ENCODE measurements at regions not wholly inside any gene's neighbourhood (a gene's known extent, or its start where the extent isn't known, plus 50 kb on each side); places are given as distances from the start of the nearest gene placed in this dataset.
"Not testable (repeated sequence)": the region's sequence is repeated elsewhere in the genome, so short reads cannot be mapped to it uniquely, and the experiment has no call there.

- DNase-seq: no peak
- Histone ChIP-seq H3K4me3 (no peak overlapping the region), H3K9me3 (replicated peaks) (peaks cover 9% of the 10 kb centered on the region), H3K36me3 (no peaks in the 10 kb centered on the region), H3K27ac (replicated peaks) (no peak overlapping the region), H3K27me3 (ENCODE audit: low read depth) (no peaks in the 10 kb centered on the region), H3K4me1 (no peaks in the 10 kb centered on the region)
- intact Hi-C loops (cut with micrococcal nuclease): no loop called here
- no peak for TF ChIP-seq CTCF (IDR thresholded peaks at IDR 0.05; ENCODE audit: borderline replicate concordance)
Measured at GRCh38 chr5:28400076-28400475, 1361.7 kb upstream of the CDH9 start.

GRCh38 chr5:28399211-28399610 is 1360.8 kb upstream of the CDH9 start:
- H3K4me1 ChIP-seq: no peaks in the 10 kb centered on the region
- no peak for DNase-seq
- no peak for TF ChIP-seq CTCF (IDR thresholded peaks at IDR 0.05; ENCODE audit: borderline replicate concordance)
- peaks cover 9% of the 10 kb centered on the region for H3K9me3 ChIP-seq (replicated peaks)
- H3K27ac ChIP-seq (replicated peaks): no peak overlapping the region
- intact Hi-C loops (cut with micrococcal nuclease): no loop called here
- no peak overlapping the region for H3K4me3 ChIP-seq
- no peaks in the 10 kb centered on the region for H3K36me3 ChIP-seq
- H3K27me3 ChIP-seq (ENCODE audit: low read depth): no peaks in the 10 kb centered on the region

- no peaks in the 10 kb centered on the region for H3K27me3 ChIP-seq (ENCODE audit: low read depth)
- no peaks in the 10 kb centered on the region for H3K4me1 ChIP-seq
- no peak for TF ChIP-seq CTCF (IDR thresholded peaks at IDR 0.05; ENCODE audit: borderline replicate concordance)
- intact Hi-C loops (cut with micrococcal nuclease): no loop called here
- no peak for DNase-seq
- no peak overlapping the region for H3K4me3 ChIP-seq
- H3K36me3 ChIP-seq: no peaks in the 10 kb centered on the region
- H3K27ac ChIP-seq (replicated peaks): no peak overlapping the region
- peaks cover 3% of the 10 kb centered on the region for H3K9me3 ChIP-seq (replicated peaks)
Measured at GRCh38 chr5:28398185-28398584, 1359.8 kb upstream of the CDH9 start.

- TF ChIP-seq CTCF (IDR thresholded peaks at IDR 0.05; ENCODE audit: borderline replicate concordance): no peak
- no peaks in the 10 kb centered on the region for H3K4me1 ChIP-seq
- peaks cover 3% of the 10 kb centered on the region for H3K9me3 ChIP-seq (replicated peaks)
- no peak overlapping the region for H3K4me3 ChIP-seq
- H3K36me3 ChIP-seq: no peaks in the 10 kb centered on the region
- no peak for DNase-seq
- intact Hi-C loops (cut with micrococcal nuclease): no loop called here
- H3K27me3 ChIP-seq (ENCODE audit: low read depth): no peaks in the 10 kb centered on the region
- no peak overlapping the region for H3K27ac ChIP-seq (replicated peaks)
Measured at GRCh38 chr5:28397502-28397941, 1359.1 kb upstream of the CDH9 start.

GRCh38 chr5:28391277-28391676 is 1352.9 kb upstream of the CDH9 start:
- Histone ChIP-seq H3K4me3 (no peak overlapping the region), H3K9me3 (replicated peaks) (no peaks in the 10 kb centered on the region), H3K27me3 (ENCODE audit: low read depth) (no peaks in the 10 kb centered on the region), H3K36me3 (no peaks in the 10 kb centered on the region), H3K27ac (replicated peaks) (no peak overlapping the region), H3K4me1 (no peaks in the 10 kb centered on the region)
- no peak for DNase-seq
- TF ChIP-seq CTCF (IDR thresholded peaks at IDR 0.05; ENCODE audit: borderline replicate concordance): no peak
- intact Hi-C loops (cut with micrococcal nuclease): no loop called here

- no peak for DNase-seq
- H3K9me3 ChIP-seq (replicated peaks): no peaks in the 10 kb centered on the region
- intact Hi-C loops (cut with micrococcal nuclease): no loop called here
Measured at GRCh38 chr5:28390341-28390740, 1352.0 kb upstream of the CDH9 start.

GRCh38 chr5:28389727-28390126 is 1351.3 kb upstream of the CDH9 start:
- H3K4me1 ChIP-seq; H3K36me3 ChIP-seq; intact Hi-C loops (cut with micrococcal nuclease); H3K27me3 ChIP-seq (ENCODE audit: low read depth); H3K9me3 ChIP-seq (replicated peaks); H3K4me3 ChIP-seq; DNase-seq; H3K27ac ChIP-seq (replicated peaks): not testable (repeated sequence)

More at GRCh38 chr5:28390341-28390740, 1352.0 kb upstream of the CDH9 start:
- H3K36me3 ChIP-seq: no peaks in the 10 kb centered on the region
- no peak for TF ChIP-seq CTCF (IDR thresholded peaks at IDR 0.05; ENCODE audit: borderline replicate concordance)
- H3K27ac ChIP-seq (replicated peaks): no peak overlapping the region
- no peaks in the 10 kb centered on the region for H3K4me1 ChIP-seq
- no peak overlapping the region for H3K4me3 ChIP-seq
- no peaks in the 10 kb centered on the region for H3K27me3 ChIP-seq (ENCODE audit: low read depth)

All from left ventricle myocardium inferior (tissue), 1 donor.